ENCODE measurements at regions not wholly inside any gene's neighbourhood (a gene's known extent, or its start where the extent isn't known, plus 50 kb on each side); places are given as distances from the start of the nearest gene placed in this dataset.
A peak's percentile ranks its signal among the peaks of the same experiment; 100 is the strongest.

- DNase-seq (ENCODE audit: low read depth in 2 of 2): no peak
Measured at GRCh38 chr3:182063742-182064141, 352.0 kb downstream of the SOX2 start.

GRCh38 chr3:182067423-182067822, 355.7 kb downstream of the SOX2 start:
- DNase-seq (ENCODE audit: low read depth in 2 of 2): no peak

- no peak for DNase-seq (ENCODE audit: low read depth in 2 of 2)
Measured at GRCh38 chr3:182078316-182078715, 366.6 kb downstream of the SOX2 start.

GRCh38 chr3:182078929-182079328, 367.2 kb downstream of the SOX2 start:
- no peak for DNase-seq (ENCODE audit: low read depth in 2 of 2)

- DNase-seq (ENCODE audit: low read depth in 2 of 2): no peak
Measured at GRCh38 chr3:182081096-182081495, 369.4 kb downstream of the SOX2 start.

- DNase-seq (ENCODE audit: low read depth in 2 of 2): no peak
Measured at GRCh38 chr3:182083112-182083511, 371.4 kb downstream of the SOX2 start.

GRCh38 chr3:182092662-182093262, 381.0 kb downstream of the SOX2 start:
- DNase-seq (ENCODE audit: low read depth in 2 of 2): no peak

- DNase-seq (ENCODE audit: low read depth in 2 of 2): no peak
Measured at GRCh38 chr3:182094321-182094720, 382.6 kb downstream of the SOX2 start.

- DNase-seq (ENCODE audit: low read depth in 2 of 2): peak; percentile 56 to 63
Measured at GRCh38 chr3:182104881-182105280, 393.2 kb downstream of the SOX2 start.

- peak in 1 of 2 experiments; percentile 48 for DNase-seq (ENCODE audit: low read depth in 2 of 2)
Measured at GRCh38 chr3:182105875-182106274, 394.1 kb downstream of the SOX2 start.

- no peak for DNase-seq (ENCODE audit: low read depth in 2 of 2)
Measured at GRCh38 chr3:182108371-182108770, 396.6 kb downstream of the SOX2 start.

GRCh38 chr3:182111967-182112366, 400.2 kb downstream of the SOX2 start:
- DNase-seq (ENCODE audit: low read depth in 2 of 2): no peak

GRCh38 chr3:182115328-182116015, 403.7 kb downstream of the SOX2 start:
- DNase-seq (ENCODE audit: low read depth in 2 of 2): no peak

- DNase-seq (ENCODE audit: low read depth in 2 of 2): no peak
Measured at GRCh38 chr3:182116386-182116785, 404.7 kb downstream of the SOX2 start.

GRCh38 chr3:182117131-182117530, 405.4 kb downstream of the SOX2 start:
- DNase-seq (ENCODE audit: low read depth in 2 of 2): no peak

GRCh38 chr3:182117583-182117982, 405.9 kb downstream of the SOX2 start:
- DNase-seq (ENCODE audit: low read depth in 2 of 2): peak in 1 of 2 experiments; percentile 20

GRCh38 chr3:182118066-182118465, 406.3 kb downstream of the SOX2 start:
- DNase-seq (ENCODE audit: low read depth in 2 of 2): peak in 1 of 2 experiments; percentile 20

GRCh38 chr3:182121401-182121800, 409.7 kb downstream of the SOX2 start:
- DNase-seq (ENCODE audit: low read depth in 2 of 2): no peak

GRCh38 chr3:182122779-182123178, 411.1 kb downstream of the SOX2 start:
- no peak for DNase-seq (ENCODE audit: low read depth in 2 of 2)

GRCh38 chr3:182124187-182124586, 412.5 kb downstream of the SOX2 start:
- DNase-seq (ENCODE audit: low read depth in 2 of 2): no peak

GRCh38 chr3:182124716-182125115, 413.0 kb downstream of the SOX2 start:
- no peak for DNase-seq (ENCODE audit: low read depth in 2 of 2)

- no peak for DNase-seq (ENCODE audit: low read depth in 2 of 2)
Measured at GRCh38 chr3:182129740-182130139, 418.0 kb downstream of the SOX2 start.

- no peak for DNase-seq (ENCODE audit: low read depth in 2 of 2)
Measured at GRCh38 chr3:182133752-182134151, 422.0 kb downstream of the SOX2 start.

- no peak for DNase-seq (ENCODE audit: low read depth in 2 of 2)
Measured at GRCh38 chr3:182135056-182135455, 423.3 kb downstream of the SOX2 start.

Data from fibroblast of skin of left quadriceps (primary cell).